ENCODE measurements at regions not wholly inside any gene's neighbourhood (a gene's known extent, or its start where the extent isn't known, plus 50 kb on each side); places are given as distances from the start of the nearest gene placed in this dataset.

GRCh38 chr1:234683127-234683860, 73.3 kb upstream of the IRF2BP2 start:
- Mint-ChIP-seq H3K36me3 (ENCODE audit: low read depth) (peaks cover 9% of the 10 kb centered on the region), H3K9me3 (peaks cover 5% of the 10 kb centered on the region; the same call in 1 of the 2 replicates), H3K4me3 (no peak overlapping the region), H3K27me3 (ENCODE audit: insufficient read depth) (no peaks in the 10 kb centered on the region), H3K4me1 (ENCODE audit: low read depth) (peaks cover 12% of the 10 kb centered on the region), H3K27ac (no peak overlapping the region)
- no peak for DNase-seq
- TF ChIP-seq, protein P1, sequence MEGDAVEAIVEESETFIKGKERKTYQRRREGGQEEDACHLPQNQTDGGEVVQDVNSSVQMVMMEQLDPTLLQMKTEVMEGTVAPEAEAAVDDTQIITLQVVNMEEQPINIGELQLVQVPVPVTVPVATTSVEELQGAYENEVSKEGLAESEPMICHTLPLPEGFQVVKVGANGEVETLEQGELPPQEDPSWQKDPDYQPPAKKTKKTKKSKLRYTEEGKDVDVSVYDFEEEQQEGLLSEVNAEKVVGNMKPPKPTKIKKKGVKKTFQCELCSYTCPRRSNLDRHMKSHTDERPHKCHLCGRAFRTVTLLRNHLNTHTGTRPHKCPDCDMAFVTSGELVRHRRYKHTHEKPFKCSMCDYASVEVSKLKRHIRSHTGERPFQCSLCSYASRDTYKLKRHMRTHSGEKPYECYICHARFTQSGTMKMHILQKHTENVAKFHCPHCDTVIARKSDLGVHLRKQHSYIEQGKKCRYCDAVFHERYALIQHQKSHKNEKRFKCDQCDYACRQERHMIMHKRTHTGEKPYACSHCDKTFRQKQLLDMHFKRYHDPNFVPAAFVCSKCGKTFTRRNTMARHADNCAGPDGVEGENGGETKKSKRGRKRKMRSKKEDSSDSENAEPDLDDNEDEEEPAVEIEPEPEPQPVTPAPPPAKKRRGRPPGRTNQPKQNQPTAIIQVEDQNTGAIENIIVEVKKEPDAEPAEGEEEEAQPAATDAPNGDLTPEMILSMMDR (IDR thresholded peaks at IDR 0.05): no peak

DNA sequence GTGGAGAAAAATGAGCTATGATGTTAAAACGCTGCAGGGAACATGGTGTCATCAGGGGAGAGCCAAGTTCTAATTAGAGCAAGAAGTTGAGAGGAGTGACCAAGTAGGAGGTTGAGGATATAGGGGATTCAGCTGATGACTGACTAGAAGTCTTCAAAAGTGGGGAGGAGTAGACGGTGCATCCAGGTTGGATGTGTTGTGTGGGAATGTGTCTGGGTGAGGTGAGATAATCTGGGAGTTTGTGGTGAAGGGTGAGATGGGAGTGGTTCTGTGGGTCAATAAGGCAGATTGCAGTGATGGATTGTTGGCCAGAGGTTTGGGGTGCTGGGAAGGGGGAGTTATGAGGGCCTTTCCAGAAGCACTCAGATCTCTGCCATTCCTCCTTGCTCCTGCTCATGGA, 72.0 kb upstream of the IRF2BP2 start:
- DNase-seq: no peak
- TF ChIP-seq, protein P1 (IDR thresholded peaks at IDR 0.05): no peak
- H3K27ac Mint-ChIP-seq: no peak overlapping the region
- no peaks in the 10 kb centered on the region for H3K27me3 Mint-ChIP-seq (ENCODE audit: insufficient read depth)
- H3K9me3 Mint-ChIP-seq: peaks cover 5% of the 10 kb centered on the region; the same call in 1 of the 2 replicates
- H3K4me3 Mint-ChIP-seq: no peak overlapping the region
- H3K36me3 Mint-ChIP-seq (ENCODE audit: low read depth): peaks cover 9% of the 10 kb centered on the region
- H3K4me1 Mint-ChIP-seq (ENCODE audit: low read depth): peaks cover 12% of the 10 kb centered on the region

DNA sequence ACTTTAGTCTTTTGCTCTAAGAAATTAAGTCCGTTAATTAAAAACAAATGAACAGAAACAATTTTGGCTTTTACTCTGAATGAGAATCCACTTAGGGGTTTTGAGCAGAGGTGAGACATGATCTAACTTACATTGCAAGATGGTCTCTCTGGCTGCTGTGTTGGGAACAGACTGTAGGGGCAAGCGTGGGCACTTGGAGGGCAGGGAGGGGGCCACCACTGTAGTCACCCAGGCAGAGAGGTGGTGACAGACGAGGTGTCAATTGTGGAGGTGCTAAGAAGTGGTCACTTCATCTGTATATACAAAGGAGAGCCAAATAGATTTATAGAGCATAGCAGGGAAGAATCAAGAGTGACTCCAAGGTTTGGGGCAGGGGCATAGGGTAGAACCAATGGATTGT, 71.1 kb upstream of the IRF2BP2 start:
- peaks cover 7% of the 10 kb centered on the region for H3K36me3 Mint-ChIP-seq (ENCODE audit: low read depth)
- TF ChIP-seq, protein P1 (IDR thresholded peaks at IDR 0.05): no peak
- H3K4me1 Mint-ChIP-seq (ENCODE audit: low read depth): peaks cover 19% of the 10 kb centered on the region
- H3K4me3 Mint-ChIP-seq: no peak overlapping the region
- no peaks in the 10 kb centered on the region for H3K27me3 Mint-ChIP-seq (ENCODE audit: insufficient read depth)
- H3K9me3 Mint-ChIP-seq: peaks cover 3% of the 10 kb centered on the region; the same call in 1 of the 2 replicates
- H3K27ac Mint-ChIP-seq: no peak overlapping the region
- DNase-seq: no peak

- no peaks in the 10 kb centered on the region for H3K27me3 Mint-ChIP-seq (ENCODE audit: insufficient read depth)
- H3K27ac Mint-ChIP-seq: no peak overlapping the region
- peaks cover under 1% of the 10 kb centered on the region for H3K36me3 Mint-ChIP-seq (ENCODE audit: low read depth)
- DNase-seq: no peak
- H3K4me1 Mint-ChIP-seq (ENCODE audit: low read depth): peaks cover 26% of the 10 kb centered on the region
- H3K4me3 Mint-ChIP-seq: no peak overlapping the region
- no peaks in the 10 kb centered on the region for H3K9me3 Mint-ChIP-seq
- TF ChIP-seq, protein P1 (IDR thresholded peaks at IDR 0.05): no peak
These were observed 70.4 kb upstream of the IRF2BP2 start for GRCh38 chr1:234680331-234680904.

GRCh38 chr1:234676103-234676594, 66.2 kb upstream of the IRF2BP2 start:
- DNase-seq: peak; percentile 61
- peaks cover 14% of the 10 kb centered on the region for H3K4me1 Mint-ChIP-seq (ENCODE audit: low read depth)

More at GRCh38 chr1:234676103-234676594, 66.2 kb upstream of the IRF2BP2 start:
- H3K27me3 Mint-ChIP-seq (ENCODE audit: insufficient read depth): peaks cover 2% of the 10 kb centered on the region; the same call in 1 of the 2 replicates
- peak overlapping the region; percentile 44 for H3K27ac Mint-ChIP-seq
- H3K36me3 Mint-ChIP-seq (ENCODE audit: low read depth): no peaks in the 10 kb centered on the region
- peak overlapping the region; percentile 85 for H3K4me3 Mint-ChIP-seq
- TF ChIP-seq, protein P1 (IDR thresholded peaks at IDR 0.05): no peak
- no peaks in the 10 kb centered on the region for H3K9me3 Mint-ChIP-seq
